NCI-H2196 (cell line): ENCODE measurements at regions not wholly inside any gene's neighbourhood (a gene's known extent, or its start where the extent isn't known, plus 50 kb on each side); places are given as distances from the start of the nearest gene placed in this dataset.

Experiments used
- DNase-seq: peaks from one replicate; lab custom pipeline; 2025; ENCODE audit not compliant: unreplicated experiment; lab: John Stamatoyannopoulos, UW

DNA sequence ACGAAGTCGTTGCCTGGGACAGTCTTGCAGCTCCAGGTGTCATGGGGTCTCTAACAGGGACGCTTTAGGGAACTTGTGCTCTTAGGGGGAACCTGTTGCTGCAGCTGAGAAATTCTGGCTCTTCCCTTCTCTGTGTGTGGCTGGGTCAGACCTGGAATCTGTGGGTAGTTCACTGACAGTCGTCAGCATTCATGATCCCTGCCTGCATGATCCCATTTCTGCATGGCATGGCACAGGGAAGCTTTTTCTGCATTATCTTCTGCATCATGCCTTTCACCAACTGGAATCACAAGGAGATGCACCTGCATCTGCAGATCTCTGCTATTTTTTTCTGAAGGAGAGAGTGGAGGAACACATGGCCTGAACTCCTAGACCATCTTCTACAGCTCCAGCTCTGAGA is 85.6 kb downstream of the SOX9 start:
- no peak for DNase-seq

DNA sequence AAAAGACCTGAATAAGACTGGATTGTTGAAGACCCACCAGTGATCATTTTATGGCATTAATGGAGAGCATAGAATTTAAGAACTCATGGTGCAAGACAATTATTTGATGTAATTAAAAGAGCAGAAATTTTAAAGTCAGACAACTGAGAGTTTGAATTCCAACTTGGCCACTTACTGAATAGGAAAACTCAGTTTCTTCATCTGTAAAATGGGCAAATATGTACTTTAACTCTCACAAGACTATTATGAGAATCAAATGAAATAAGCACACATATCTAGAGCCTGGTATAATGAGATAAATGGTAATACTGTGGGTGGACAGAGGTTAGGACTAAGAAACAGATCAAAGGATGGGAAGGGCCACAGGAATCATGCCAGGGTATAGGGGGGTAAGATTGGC is 88.0 kb downstream of the SOX9 start:
- DNase-seq, result no peak

GRCh38 chr17:72212041-72212440 is 91.2 kb downstream of the SOX9 start:
- no peak for DNase-seq

DNA sequence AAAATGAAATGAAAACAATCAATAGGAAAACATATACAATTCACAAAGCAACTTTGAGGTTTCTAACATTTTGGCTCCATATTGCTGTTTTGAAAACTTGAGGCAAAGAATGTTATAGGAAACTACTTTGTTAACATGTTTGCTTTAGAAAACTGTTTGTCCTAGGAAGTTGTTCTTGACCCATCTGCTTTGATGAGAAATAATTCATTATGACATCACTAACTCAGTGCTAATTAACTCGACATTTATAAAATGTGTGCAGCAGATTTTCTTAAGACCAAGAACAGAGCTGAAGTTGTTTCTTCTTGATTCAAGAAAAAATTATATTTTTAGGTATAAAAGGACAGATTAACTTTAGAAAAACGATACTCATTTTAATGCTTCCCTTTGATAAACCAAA is 94.7 kb downstream of the SOX9 start:
- no peak for DNase-seq

DNA sequence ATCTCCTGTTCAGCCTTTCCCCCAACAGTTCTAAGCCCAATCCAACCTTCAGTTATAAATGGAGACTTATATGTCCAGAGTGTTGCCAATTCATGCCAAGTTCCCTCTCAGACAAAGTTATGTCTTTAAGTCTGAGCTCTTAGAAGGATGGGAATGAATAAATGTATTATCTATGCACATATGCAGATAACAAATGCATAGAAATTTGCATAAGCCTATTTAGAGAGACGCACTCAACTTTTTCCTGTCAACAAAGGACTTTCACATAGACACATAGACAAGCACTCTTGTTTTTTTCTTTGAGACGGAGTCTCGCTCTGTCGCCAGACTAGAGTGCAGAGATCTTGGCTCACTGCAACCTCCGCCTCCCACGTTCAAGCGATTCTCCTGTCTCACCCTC is 95.1 kb downstream of the SOX9 start:
- no peak for DNase-seq

DNA sequence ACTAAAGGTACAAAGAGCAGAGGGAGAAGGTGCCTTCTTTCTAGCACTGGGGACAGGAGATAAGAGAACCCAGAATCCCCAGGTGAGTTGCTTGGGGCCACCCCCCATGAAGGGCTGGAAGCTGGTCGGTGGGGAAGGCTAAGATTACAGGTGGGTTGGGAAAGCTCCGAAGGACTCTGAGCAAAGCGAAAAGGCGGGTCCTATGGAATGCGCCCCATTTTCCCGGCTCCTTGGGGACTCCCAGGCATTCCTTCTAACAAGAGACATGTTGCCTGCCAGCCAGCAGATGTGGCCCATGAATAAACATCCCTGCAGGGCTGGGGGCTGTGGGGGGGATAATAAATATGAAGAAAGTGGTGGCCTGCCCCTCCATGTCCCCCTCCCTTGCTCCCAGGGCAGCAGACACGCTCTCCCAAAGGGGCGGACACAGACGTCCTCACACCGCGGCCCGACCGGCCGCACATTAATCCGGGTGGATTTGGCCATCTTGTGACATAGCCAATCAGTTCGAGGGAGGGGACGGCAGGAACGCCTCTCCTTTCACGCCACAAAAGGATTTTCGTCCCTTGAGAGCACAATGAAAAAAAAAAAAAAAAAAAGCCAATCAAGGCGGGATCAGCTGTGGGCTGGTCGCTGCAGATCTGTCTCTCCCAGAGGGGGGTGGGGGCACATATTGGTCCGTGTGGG is 98.5 kb downstream of the SOX9 start:
- no peak for DNase-seq

GRCh38 chr17:72219824-72220493 is 99.1 kb downstream of the SOX9 start:
- DNase-seq, result no peak

GRCh38 chr17:72222661-72223380 is 102.0 kb downstream of the SOX9 start:
- DNase-seq, result no peak

DNA sequence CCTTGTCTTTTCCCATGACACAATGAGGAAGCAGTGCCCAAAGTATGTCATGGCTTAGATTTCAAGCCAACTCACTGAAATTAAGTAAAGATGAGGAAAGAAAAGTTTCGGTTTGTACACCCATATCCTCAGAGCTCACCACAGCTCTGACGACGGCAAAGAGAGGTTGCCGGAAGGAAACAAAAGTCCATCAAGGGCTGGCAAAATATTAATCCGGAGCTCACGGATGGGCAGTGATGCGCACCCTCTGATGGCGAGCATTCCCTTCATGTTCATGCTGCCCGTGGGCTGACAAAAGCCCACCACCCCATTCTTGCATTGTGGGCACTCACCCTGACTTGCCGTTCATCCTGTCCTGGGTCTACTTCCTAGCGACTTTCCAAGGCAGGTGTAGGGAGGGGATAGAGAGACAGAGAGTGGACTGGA is 103.1 kb downstream of the SOX9 start:
- DNase-seq, result no peak

GRCh38 chr17:72226322-72226721 is 105.5 kb downstream of the SOX9 start:
- no peak for DNase-seq

- DNase-seq, result no peak
Observed at GRCh38 chr17:72233986-72234385, 113.2 kb downstream of the SOX9 start.

DNA sequence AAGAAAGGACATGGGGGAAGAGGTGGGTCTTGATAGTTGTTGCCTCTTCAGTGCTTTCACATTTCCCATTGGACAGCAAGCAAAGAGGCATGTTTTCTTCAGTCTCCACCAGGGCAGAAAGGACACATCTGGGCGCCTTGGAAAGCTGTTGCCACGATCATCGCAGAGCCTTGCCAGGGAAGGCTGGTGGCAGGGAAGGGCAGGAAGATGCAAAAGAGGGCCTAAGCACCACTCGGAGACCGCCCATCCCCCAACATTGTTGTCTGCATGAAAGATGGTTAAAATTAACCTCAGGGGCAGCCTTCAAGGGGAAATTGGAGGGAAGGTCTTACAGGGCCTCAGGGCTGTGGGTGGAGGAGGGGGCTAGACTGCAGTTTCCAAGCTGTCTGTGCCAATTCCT is 114.2 kb downstream of the SOX9 start:
- DNase-seq, result no peak

DNA sequence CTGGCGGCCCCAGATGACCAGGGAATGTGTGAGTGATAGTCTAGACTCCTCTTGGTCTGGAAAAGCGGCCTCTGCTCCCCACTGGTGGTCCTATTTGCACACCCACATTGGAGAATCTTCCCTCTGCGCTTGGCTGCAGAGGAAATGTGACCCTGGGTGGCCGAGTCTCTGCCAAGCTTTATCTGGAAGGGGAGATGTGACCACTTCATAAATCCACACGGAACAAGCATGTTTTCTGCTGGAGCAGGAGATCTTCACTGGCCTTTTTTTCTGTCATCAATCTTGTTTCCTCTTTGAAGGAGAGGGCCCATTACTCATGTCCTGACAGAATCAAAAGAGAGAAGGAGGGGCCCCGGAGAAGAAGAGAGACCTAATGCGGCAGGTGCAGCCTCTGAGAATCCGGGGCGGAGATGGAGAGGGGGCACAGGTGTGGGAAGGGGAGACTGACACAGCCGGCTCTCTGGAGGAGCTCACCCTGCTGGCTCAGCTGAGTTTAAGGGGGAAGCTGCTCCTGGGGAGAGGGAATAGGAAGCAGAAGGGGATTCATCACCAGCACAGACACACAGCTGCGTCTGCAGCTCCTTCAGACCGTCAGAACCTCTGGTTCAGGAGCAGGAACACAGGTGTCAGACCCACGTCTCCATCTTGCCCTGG is 116.3 kb downstream of the SOX9 start:
- no peak for DNase-seq

- no peak for DNase-seq
Observed at GRCh38 chr17:72238157-72238673, 117.4 kb downstream of the SOX9 start.

DNA sequence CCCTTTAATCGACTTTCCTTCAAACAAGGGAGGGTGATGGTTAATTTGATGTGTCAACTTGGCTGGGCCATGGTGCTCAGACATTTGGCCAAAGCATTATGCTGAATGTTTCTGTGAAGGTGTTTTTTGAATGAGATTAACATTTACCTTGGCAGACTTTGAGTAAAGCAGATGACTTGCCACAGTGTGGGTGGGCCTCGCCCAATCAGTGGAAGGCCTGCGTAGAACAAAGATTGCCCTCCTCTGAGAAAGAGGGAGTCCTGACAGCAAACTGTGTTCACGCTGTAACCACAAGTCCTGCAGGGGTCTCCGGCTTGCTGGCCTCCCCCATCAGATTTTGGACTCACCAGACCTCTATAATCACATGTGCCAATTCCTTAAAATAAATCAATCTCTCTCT is 118.7 kb downstream of the SOX9 start:
- DNase-seq, result no peak

- DNase-seq, result no peak
Observed at GRCh38 chr17:72240333-72240732, 119.5 kb downstream of the SOX9 start.

- no peak for DNase-seq
Observed at GRCh38 chr17:72244494-72244893, 123.7 kb downstream of the SOX9 start.

DNA sequence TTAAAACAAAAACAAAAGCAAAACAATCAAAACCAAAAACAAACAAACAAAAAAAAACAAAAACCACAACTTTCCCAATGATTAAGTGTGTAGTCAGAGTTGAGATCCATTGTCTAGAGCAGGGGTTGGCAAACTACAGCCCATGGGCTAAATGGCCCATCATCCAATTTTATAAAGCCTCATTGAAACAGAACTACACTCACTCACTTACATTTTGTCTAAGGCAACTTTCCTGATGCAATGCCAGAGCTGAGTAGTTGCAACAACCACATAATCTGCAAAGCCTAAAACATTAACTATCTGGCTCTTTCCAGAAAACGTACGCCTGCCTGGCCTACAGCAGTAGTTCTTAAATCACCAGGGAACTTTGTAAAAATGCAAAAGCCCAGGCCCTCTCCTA is 124.1 kb downstream of the SOX9 start:
- DNase-seq, result no peak

DNA sequence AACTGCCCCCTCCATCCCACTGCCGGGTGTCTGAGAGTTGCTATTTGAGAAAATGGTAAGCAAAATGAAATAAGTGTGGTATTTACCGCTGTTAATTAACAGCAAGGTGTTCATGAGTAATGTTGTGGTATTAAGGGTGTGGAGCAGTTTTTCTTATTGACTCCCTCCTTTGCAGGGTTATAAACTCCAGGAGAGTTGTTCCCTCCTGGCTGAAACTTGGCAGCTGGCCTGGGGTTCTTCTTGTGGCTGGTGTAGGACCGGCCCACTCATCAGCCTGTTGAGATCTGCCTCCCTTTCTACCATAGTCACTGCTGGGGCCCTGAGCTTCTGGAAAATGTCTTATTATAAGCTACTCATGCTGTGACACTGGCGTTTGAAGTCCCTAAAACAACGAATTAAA is 128.6 kb downstream of the SOX9 start:
- DNase-seq, result no peak

- no peak for DNase-seq
Observed at GRCh38 chr17:72250206-72250605, 129.4 kb downstream of the SOX9 start.

GRCh38 chr17:72253597-72253996 is 132.8 kb downstream of the SOX9 start:
- no peak for DNase-seq
